ENCODE measurements at regions not wholly inside any gene's neighbourhood (a gene's known extent, or its start where the extent isn't known, plus 50 kb on each side); places are given as distances from the start of the nearest gene placed in this dataset.

DNA sequence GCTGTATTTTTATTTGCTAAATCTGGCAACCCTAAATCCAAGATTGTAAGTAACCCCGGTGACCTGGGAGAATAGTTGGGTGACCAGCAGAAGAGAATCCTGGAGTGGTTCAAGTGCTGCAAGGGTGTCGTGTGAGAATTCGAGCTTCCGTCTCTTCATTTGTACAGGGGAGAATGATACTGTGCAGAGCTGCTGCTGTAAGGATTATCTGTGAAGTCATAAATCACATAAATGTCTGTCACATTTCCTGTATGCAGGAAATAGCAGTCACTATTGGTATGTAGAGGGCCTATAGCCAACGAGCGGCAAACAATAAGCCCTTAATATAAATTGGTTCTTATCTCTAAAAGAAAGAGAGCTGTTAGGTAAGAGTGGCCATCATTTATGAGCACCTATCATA lies 90.7 kb downstream of the ATP1A1 start:
- peak; percentile 51; the same call in 1 of the 2 replicates for TF ChIP-seq POLR2AphosphoS5 (IDR thresholded peaks at IDR 0.05; ENCODE audit: borderline replicate concordance, low read depth, low read length)
- no peak for TF ChIP-seq FOXP2 (optimal IDR thresholded peaks at IDR 0.05; ENCODE audit: control extremely low read depth, extremely low read length, insufficient read depth)
- no peak overlapping the region for H3K27ac ChIP-seq
- DNase-seq (ENCODE audit: low read depth, low spot score), result peak; percentile 63
- no peaks in the 10 kb centered on the region for H3K36me3 ChIP-seq (ENCODE audit: insufficient read depth, low read length)
- no peaks in the 10 kb centered on the region for H3K9me3 ChIP-seq (ENCODE audit: low read depth, low read length)
- no peak overlapping the region for H3K9ac ChIP-seq (ENCODE audit: insufficient read length)
- H3K4me3 ChIP-seq, result no peak overlapping the region

Data from SK-N-MC (cell line).